WTC11 (cell line): ENCODE measurements at regions not wholly inside any gene's neighbourhood (a gene's known extent, or its start where the extent isn't known, plus 50 kb on each side); places are given as distances from the start of the nearest gene placed in this dataset.

Experiments used
- CREB1 ChIP-seq: sonication (generic); formaldehyde crosslinking; IDR thresholded peaks from 2 replicates; pipeline ENCODE4 v1.8.0; 2023; ENCODE audit warnings: mild to moderate bottlenecking, missing genetic modification reagents
- NR2C2 ChIP-seq: sonication (generic); formaldehyde crosslinking; IDR thresholded peaks from 2 replicates; pipeline ENCODE4 v1.8.0; 2022; ENCODE audit warnings: mild to moderate bottlenecking, missing genetic modification reagents
- ZNF263 ChIP-seq: sonication (generic); formaldehyde crosslinking; IDR thresholded peaks from 2 replicates; pipeline ENCODE4 v1.8.1; 2022; ENCODE audit warnings: low read depth, mild to moderate bottlenecking, moderate library complexity, missing genetic modification reagents
- TF ChIP-seq, protein P1 (sequence below): fragments of 250-450 bp; sonication (Bioruptor Pico); IDR thresholded peaks from 2 replicates; pipeline ENCODE4 v1.8.0; 2021; ENCODE audit warnings: mild to moderate bottlenecking
- TF ChIP-seq, protein P2 (sequence below): fragments of 200-600 bp; IDR thresholded peaks from 2 replicates; pipeline ENCODE4 v1.8.0; 2022; ENCODE audit warnings: antibody characterized with exemption
- TF ChIP-seq, protein P3 (sequence below): sonication (generic); formaldehyde crosslinking; IDR thresholded peaks from 2 replicates; pipeline ENCODE4 v1.8.1; 2023; ENCODE audit warnings: mild to moderate bottlenecking, missing genetic modification reagents

DNA sequence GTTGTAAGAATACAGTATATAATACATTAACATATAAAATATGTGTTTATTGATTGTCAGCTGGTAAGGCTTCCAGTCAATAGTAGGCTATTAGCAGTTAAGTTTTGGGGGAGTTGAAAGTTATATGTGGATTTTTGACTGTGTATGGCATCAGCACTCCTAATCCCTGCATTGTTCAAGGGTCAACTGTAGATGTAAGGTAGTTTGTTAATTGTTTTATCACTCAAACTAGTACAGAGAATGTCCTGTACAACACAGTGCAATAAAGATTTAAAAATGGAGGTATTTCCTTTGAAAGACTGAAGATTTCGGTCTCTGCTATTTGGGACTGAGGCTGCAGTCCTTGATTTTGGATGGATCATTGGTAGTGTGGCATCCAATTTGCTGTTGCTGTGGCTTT, 484.4 kb downstream of the KDM4C start:
- no peak for TF ChIP-seq CREB1
- TF ChIP-seq, protein P1, sequence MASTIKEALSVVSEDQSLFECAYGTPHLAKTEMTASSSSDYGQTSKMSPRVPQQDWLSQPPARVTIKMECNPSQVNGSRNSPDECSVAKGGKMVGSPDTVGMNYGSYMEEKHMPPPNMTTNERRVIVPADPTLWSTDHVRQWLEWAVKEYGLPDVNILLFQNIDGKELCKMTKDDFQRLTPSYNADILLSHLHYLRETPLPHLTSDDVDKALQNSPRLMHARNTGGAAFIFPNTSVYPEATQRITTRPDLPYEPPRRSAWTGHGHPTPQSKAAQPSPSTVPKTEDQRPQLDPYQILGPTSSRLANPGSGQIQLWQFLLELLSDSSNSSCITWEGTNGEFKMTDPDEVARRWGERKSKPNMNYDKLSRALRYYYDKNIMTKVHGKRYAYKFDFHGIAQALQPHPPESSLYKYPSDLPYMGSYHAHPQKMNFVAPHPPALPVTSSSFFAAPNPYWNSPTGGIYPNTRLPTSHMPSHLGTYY (CRISPR knock-in tag) = no peak
- TF ChIP-seq, protein P2, sequence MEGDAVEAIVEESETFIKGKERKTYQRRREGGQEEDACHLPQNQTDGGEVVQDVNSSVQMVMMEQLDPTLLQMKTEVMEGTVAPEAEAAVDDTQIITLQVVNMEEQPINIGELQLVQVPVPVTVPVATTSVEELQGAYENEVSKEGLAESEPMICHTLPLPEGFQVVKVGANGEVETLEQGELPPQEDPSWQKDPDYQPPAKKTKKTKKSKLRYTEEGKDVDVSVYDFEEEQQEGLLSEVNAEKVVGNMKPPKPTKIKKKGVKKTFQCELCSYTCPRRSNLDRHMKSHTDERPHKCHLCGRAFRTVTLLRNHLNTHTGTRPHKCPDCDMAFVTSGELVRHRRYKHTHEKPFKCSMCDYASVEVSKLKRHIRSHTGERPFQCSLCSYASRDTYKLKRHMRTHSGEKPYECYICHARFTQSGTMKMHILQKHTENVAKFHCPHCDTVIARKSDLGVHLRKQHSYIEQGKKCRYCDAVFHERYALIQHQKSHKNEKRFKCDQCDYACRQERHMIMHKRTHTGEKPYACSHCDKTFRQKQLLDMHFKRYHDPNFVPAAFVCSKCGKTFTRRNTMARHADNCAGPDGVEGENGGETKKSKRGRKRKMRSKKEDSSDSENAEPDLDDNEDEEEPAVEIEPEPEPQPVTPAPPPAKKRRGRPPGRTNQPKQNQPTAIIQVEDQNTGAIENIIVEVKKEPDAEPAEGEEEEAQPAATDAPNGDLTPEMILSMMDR = no peak
- TF ChIP-seq ZNF263 = no peak
- TF ChIP-seq NR2C2 (CRISPR knock-in tag) = no peak
- TF ChIP-seq, protein P3, sequence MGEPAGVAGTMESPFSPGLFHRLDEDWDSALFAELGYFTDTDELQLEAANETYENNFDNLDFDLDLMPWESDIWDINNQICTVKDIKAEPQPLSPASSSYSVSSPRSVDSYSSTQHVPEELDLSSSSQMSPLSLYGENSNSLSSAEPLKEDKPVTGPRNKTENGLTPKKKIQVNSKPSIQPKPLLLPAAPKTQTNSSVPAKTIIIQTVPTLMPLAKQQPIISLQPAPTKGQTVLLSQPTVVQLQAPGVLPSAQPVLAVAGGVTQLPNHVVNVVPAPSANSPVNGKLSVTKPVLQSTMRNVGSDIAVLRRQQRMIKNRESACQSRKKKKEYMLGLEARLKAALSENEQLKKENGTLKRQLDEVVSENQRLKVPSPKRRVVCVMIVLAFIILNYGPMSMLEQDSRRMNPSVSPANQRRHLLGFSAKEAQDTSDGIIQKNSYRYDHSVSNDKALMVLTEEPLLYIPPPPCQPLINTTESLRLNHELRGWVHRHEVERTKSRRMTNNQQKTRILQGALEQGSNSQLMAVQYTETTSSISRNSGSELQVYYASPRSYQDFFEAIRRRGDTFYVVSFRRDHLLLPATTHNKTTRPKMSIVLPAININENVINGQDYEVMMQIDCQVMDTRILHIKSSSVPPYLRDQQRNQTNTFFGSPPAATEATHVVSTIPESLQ (CRISPR knock-in tag) = no peak
